Keratinocyte (primary cell): ENCODE measurements at regions not wholly inside any gene's neighbourhood (a gene's known extent, or its start where the extent isn't known, plus 50 kb on each side); places are given as distances from the start of the nearest gene placed in this dataset.

ENCODE experiments used
- CTCF ChIP-seq, 3 experiments: IDR thresholded peaks in 1 of 3; conservative IDR thresholded peaks in 1 of 3; optimal IDR thresholded peaks in 1 of 3; 2 replicates in 2 of 3; 3 replicates in 1 of 3; pipeline versions ENCODE3 to v1.5.1; 2011; ENCODE audit warnings: low read length in 3 of 3, mild to moderate bottlenecking in 3 of 3, moderate library complexity in 2 of 3, control low read depth in 1 of 3, inconsistent platforms in 1 of 3; ENCODE audit not compliant: insufficient read depth in 2 of 3; ENCODE audit errors: extremely low read depth in 1 of 3
- EZH2 ChIP-seq: IDR thresholded peaks from one replicate; pipeline ENCODE4 v1.6.1; 2012; ENCODE audit warnings: inconsistent platforms, mild to moderate bottlenecking, low read length, moderate library complexity

- TF ChIP-seq EZH2 (no peak), CTCF (optimal IDR thresholded peaks at IDR 0.05 in 1 of 3, IDR thresholded peaks at IDR 0.05 in 1 of 3, conservative IDR thresholded peaks at IDR 0.05 in 1 of 3; ENCODE audit: extremely low read depth in 1 of 3, insufficient read depth in 2 of 3, low read length in 3 of 3) (no peak)
These were observed 382.9 kb upstream of the MCTP2 start for GRCh38 chr15:93848490-93848889.
